HEK293 (cell line): ENCODE measurements at regions not wholly inside any gene's neighbourhood (a gene's known extent, or its start where the extent isn't known, plus 50 kb on each side); places are given as distances from the start of the nearest gene placed in this dataset.

Experiments
- GLI4 ChIP-seq: fragments of 450-650 bp; formaldehyde crosslinking; IDR thresholded peaks from 2 replicates; pipeline ENCODE4 v1.5.1; 2016; ENCODE audit warnings: missing biosample characterization, missing genetic modification characterization
- GLIS1 ChIP-seq: fragments of 450-650 bp; formaldehyde crosslinking; IDR thresholded peaks from 2 replicates; pipeline ENCODE4 v1.5.1; 2016; ENCODE audit warnings: missing biosample characterization, missing genetic modification characterization
- MEIS1 ChIP-seq: sonication (generic); formaldehyde crosslinking; IDR thresholded peaks from 2 replicates; pipeline ENCODE4 v1.8.1; 2022; ENCODE audit warnings: missing genetic modification reagents, mild to moderate bottlenecking, borderline replicate concordance
- YY1 ChIP-seq: fragments of 450-650 bp; formaldehyde crosslinking; IDR thresholded peaks from 2 replicates; pipeline ENCODE4 v1.5.1; 2018; ENCODE audit warnings: missing biosample characterization, missing genetic modification characterization
- ZNF10 ChIP-seq: fragments of 450-650 bp; formaldehyde crosslinking; IDR thresholded peaks from 2 replicates; pipeline ENCODE4 v1.5.1; 2017; ENCODE audit warnings: missing biosample characterization, missing genetic modification characterization
- ZNF169 ChIP-seq: fragments of 450-650 bp; formaldehyde crosslinking; IDR thresholded peaks from 2 replicates; pipeline ENCODE4 v1.5.1; 2016; ENCODE audit warnings: missing biosample characterization, missing genetic modification characterization
- ZNF202 ChIP-seq: fragments of 450-650 bp; formaldehyde crosslinking; IDR thresholded peaks from 2 replicates; pipeline ENCODE4 v1.5.1; 2016; ENCODE audit warnings: missing biosample characterization, missing genetic modification characterization, borderline replicate concordance
- ZNF274 ChIP-seq, 2 experiments: fragments of 200-500 bp in 1 of 2; fragments of 450-650 bp in 1 of 2; sonication (Bioruptor generic) in 1 of 2; formaldehyde crosslinking in 1 of 2; IDR thresholded peaks; 2 replicates each; pipeline versions ENCODE4 v1.5.1 to v1.6.1; 2014 to 2016; ENCODE audit warnings: borderline replicate concordance in 1 of 2, inconsistent platforms in 1 of 2, low read length in 1 of 2, missing biosample characterization in 1 of 2, missing genetic modification characterization in 1 of 2
- ZNF423 ChIP-seq: fragments of 450-650 bp; formaldehyde crosslinking; IDR thresholded peaks from 2 replicates; pipeline ENCODE4 v1.5.1; 2016; ENCODE audit warnings: missing biosample characterization, missing genetic modification characterization
- ZNF544 ChIP-seq: fragments of 450-650 bp; formaldehyde crosslinking; IDR thresholded peaks from 2 replicates; pipeline ENCODE4 v1.5.0; 2017; ENCODE audit warnings: missing biosample characterization, missing genetic modification characterization
- ZNF776 ChIP-seq: fragments of 450-650 bp; formaldehyde crosslinking; IDR thresholded peaks from 2 replicates; pipeline ENCODE4 v1.5.0; 2017; ENCODE audit warnings: missing biosample characterization, missing genetic modification characterization, borderline replicate concordance
- ZNF843 ChIP-seq: fragments of 450-650 bp; formaldehyde crosslinking; IDR thresholded peaks from 2 replicates; pipeline ENCODE4 v1.5.1; 2016; ENCODE audit warnings: missing biosample characterization, missing genetic modification characterization
- TF ChIP-seq, protein P1 (sequence below): fragments of 450-650 bp; formaldehyde crosslinking; IDR thresholded peaks from 2 replicates; pipeline ENCODE4 v1.5.1; 2016; ENCODE audit warnings: missing biosample characterization, missing genetic modification characterization

GRCh38 chr5:99239826-99240360 lies 311.1 kb upstream of the CHD1 start:
- TF ChIP-seq, protein P1, sequence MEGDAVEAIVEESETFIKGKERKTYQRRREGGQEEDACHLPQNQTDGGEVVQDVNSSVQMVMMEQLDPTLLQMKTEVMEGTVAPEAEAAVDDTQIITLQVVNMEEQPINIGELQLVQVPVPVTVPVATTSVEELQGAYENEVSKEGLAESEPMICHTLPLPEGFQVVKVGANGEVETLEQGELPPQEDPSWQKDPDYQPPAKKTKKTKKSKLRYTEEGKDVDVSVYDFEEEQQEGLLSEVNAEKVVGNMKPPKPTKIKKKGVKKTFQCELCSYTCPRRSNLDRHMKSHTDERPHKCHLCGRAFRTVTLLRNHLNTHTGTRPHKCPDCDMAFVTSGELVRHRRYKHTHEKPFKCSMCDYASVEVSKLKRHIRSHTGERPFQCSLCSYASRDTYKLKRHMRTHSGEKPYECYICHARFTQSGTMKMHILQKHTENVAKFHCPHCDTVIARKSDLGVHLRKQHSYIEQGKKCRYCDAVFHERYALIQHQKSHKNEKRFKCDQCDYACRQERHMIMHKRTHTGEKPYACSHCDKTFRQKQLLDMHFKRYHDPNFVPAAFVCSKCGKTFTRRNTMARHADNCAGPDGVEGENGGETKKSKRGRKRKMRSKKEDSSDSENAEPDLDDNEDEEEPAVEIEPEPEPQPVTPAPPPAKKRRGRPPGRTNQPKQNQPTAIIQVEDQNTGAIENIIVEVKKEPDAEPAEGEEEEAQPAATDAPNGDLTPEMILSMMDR (tag by site-specific recombination) = no peak
- no peak for TF ChIP-seq ZNF202 (tag by site-specific recombination)
- TF ChIP-seq ZNF10 (tag by site-specific recombination) = no peak
- no peak for TF ChIP-seq ZNF274 (IDR thresholded peaks at IDR 0.05; ENCODE audit: low read length)
- TF ChIP-seq ZNF274 (tag by site-specific recombination; IDR thresholded peaks at IDR 0.05; ENCODE audit: borderline replicate concordance) = no peak
- TF ChIP-seq ZNF544 (tag by site-specific recombination) = no peak
- no peak for TF ChIP-seq GLI4 (tag by site-specific recombination)
- no peak for TF ChIP-seq ZNF423 (tag by site-specific recombination)
- TF ChIP-seq GLIS1 (tag by site-specific recombination) = no peak
- no peak for TF ChIP-seq ZNF776 (tag by site-specific recombination)
- no peak for TF ChIP-seq MEIS1 (CRISPR knock-in tag)
- no peak for TF ChIP-seq ZNF843 (tag by site-specific recombination)
- TF ChIP-seq ZNF169 (tag by site-specific recombination) = no peak
- no peak for TF ChIP-seq YY1 (tag by site-specific recombination)
